ENCODE measurements at regions not wholly inside any gene's neighbourhood (a gene's known extent, or its start where the extent isn't known, plus 50 kb on each side); places are given as distances from the start of the nearest gene placed in this dataset.
"Not testable (repeated sequence)": the region's sequence is repeated elsewhere in the genome, so short reads cannot be mapped to it uniquely, and the experiment has no call there.

- TF ChIP-seq, protein P1, sequence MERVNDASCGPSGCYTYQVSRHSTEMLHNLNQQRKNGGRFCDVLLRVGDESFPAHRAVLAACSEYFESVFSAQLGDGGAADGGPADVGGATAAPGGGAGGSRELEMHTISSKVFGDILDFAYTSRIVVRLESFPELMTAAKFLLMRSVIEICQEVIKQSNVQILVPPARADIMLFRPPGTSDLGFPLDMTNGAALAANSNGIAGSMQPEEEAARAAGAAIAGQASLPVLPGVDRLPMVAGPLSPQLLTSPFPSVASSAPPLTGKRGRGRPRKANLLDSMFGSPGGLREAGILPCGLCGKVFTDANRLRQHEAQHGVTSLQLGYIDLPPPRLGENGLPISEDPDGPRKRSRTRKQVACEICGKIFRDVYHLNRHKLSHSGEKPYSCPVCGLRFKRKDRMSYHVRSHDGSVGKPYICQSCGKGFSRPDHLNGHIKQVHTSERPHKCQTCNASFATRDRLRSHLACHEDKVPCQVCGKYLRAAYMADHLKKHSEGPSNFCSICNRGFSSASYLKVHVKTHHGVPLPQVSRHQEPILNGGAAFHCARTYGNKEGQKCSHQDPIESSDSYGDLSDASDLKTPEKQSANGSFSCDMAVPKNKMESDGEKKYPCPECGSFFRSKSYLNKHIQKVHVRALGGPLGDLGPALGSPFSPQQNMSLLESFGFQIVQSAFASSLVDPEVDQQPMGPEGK (CRISPR knock-in tag; IDR thresholded peaks at IDR 0.05; ENCODE audit: borderline replicate concordance): no peak
These were observed 131.5 kb upstream of the ACBD5 start (continued) for GRCh38 chr10:27372095-27372494.

GRCh38 chr10:27371375-27371774 is 130.8 kb upstream of the ACBD5 start:
- ATAC-seq: not testable (repeated sequence)

GRCh38 chr10:27369880-27370279 is 129.3 kb upstream of the ACBD5 start:
- no peak; the same call in 1 of the 3 replicates for ATAC-seq
- TF ChIP-seq ESRRG (CRISPR knock-in tag; IDR thresholded peaks at IDR 0.05) (no peak), ZNF70 (CRISPR knock-in tag; IDR thresholded peaks at IDR 0.05) (no peak), TOX (CRISPR knock-in tag; IDR thresholded peaks at IDR 0.05; ENCODE audit: borderline replicate concordance) (no peak), POU6F1 (CRISPR knock-in tag; IDR thresholded peaks at IDR 0.05; ENCODE audit: borderline replicate concordance, low read depth) (no peak), ZNF8 (CRISPR knock-in tag; IDR thresholded peaks at IDR 0.05) (no peak), PPARA (CRISPR knock-in tag; IDR thresholded peaks at IDR 0.05; ENCODE audit: borderline replicate concordance) (no peak), CSDC2 (CRISPR knock-in tag; IDR thresholded peaks at IDR 0.05) (no peak), OSR1 (CRISPR knock-in tag; IDR thresholded peaks at IDR 0.05) (no peak), CREB5 (CRISPR knock-in tag; IDR thresholded peaks at IDR 0.05; ENCODE audit: low read depth) (no peak), ZNF565 (CRISPR knock-in tag; conservative IDR thresholded peaks at IDR 0.05; ENCODE audit: low read depth) (no peak), SNAI2 (CRISPR knock-in tag; IDR thresholded peaks at IDR 0.05) (no peak), ZFP30 (CRISPR knock-in tag; IDR thresholded peaks at IDR 0.05) (no peak), BACH2 (CRISPR knock-in tag; IDR thresholded peaks at IDR 0.05; ENCODE audit: borderline replicate concordance) (no peak), TCF4 (CRISPR knock-in tag; IDR thresholded peaks at IDR 0.05; ENCODE audit: borderline replicate concordance) (no peak)

GRCh38 chr10:27368706-27369105 is 128.1 kb upstream of the ACBD5 start:
- TF ChIP-seq TCF4 (CRISPR knock-in tag; IDR thresholded peaks at IDR 0.05; ENCODE audit: borderline replicate concordance) (no peak), BACH2 (CRISPR knock-in tag; IDR thresholded peaks at IDR 0.05; ENCODE audit: borderline replicate concordance) (no peak), TSHZ2 (CRISPR knock-in tag; IDR thresholded peaks at IDR 0.05) (no peak), ZFP30 (CRISPR knock-in tag; IDR thresholded peaks at IDR 0.05) (no peak)
- TF ChIP-seq, protein P1 (CRISPR knock-in tag; IDR thresholded peaks at IDR 0.05; ENCODE audit: borderline replicate concordance): no peak
- no peak for ATAC-seq

DNA sequence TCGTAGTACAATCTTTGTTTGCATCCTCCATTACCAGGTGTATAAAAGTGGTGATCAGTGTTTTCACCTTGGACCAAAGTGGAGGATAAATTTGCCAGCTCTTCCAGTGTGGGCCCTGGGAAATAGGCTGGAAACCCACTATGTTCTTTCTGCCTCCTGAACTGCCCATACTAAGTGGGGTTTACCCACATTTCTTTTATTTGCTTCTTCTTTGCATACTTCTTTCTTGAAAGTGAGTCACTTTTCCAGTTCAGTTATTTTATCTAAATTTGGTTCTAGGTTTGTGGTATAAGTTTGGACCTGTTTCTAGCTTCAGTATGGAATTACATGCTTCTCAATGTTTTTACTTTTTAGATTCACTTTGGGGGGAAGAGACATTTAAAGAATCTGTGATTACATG is 126.2 kb upstream of the ACBD5 start:
- no peak for ATAC-seq
- no peak for TF ChIP-seq SNAI2 (CRISPR knock-in tag; IDR thresholded peaks at IDR 0.05)
- no peak for TF ChIP-seq TSHZ2 (CRISPR knock-in tag; IDR thresholded peaks at IDR 0.05)
- TF ChIP-seq ESRRG (CRISPR knock-in tag; IDR thresholded peaks at IDR 0.05): no peak
- TF ChIP-seq ZC3H10 (CRISPR knock-in tag; IDR thresholded peaks at IDR 0.05): no peak
- no peak for TF ChIP-seq ZFP3 (CRISPR knock-in tag; IDR thresholded peaks at IDR 0.05)
- no peak for TF ChIP-seq GLIS3 (CRISPR knock-in tag; IDR thresholded peaks at IDR 0.05)
- no peak for TF ChIP-seq ARNTL (CRISPR knock-in tag; IDR thresholded peaks at IDR 0.05; ENCODE audit: borderline replicate concordance, low read depth)
- TF ChIP-seq TOX (CRISPR knock-in tag; IDR thresholded peaks at IDR 0.05; ENCODE audit: borderline replicate concordance): no peak
- no peak for TF ChIP-seq TCF4 (CRISPR knock-in tag; IDR thresholded peaks at IDR 0.05; ENCODE audit: borderline replicate concordance)
- TF ChIP-seq ZNF70 (CRISPR knock-in tag; IDR thresholded peaks at IDR 0.05): no peak
